ENCODE measurements at regions not wholly inside any gene's neighbourhood (a gene's known extent, or its start where the extent isn't known, plus 50 kb on each side); places are given as distances from the start of the nearest gene placed in this dataset.

DNA sequence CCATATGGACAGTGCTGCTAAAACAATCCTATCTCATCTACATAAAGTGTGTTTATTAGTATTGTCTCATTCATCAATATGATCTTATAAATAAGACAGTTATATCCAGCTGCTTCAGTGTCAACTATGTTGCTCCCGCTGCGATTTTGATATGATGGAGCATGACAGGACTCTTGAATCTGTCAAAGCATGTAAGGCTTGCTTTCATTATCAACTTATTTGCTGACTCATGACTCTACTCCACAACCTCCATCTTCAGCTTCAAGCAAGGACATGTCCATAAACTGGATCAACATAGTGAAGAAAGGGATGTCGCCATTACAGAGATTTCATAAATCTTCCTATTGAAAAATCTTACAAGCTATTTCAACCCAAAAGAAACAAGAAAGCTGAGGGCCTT is 2812.6 kb downstream of the PCDH9 start:
- intact Hi-C loops (cut with DNase I), result no loop called here

DNA sequence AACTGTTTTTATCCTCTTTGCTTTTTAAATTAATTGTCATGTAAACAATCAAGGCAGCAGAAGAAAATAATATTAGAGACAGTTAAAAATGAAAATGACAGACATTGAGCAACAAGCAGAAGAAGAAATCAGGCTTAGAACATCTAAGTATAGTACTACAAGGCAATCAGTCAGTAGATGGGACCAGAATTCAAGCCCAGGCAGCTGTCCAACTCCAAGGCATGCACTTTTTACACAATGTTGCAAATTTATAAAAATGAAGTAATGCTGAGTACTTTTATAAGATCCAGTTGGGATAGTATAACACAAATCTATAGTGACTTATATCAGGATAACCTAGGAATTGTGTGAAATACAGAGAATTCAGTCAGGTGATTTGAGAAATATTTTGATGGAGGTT is 2815.8 kb downstream of the PCDH9 start:
- no peaks in the 10 kb centered on the region for H3K27me3 ChIP-seq
- H3K36me3 ChIP-seq (replicated peaks in 1 of 2; ENCODE audit: insufficient read depth in 1 of 2, low read depth in 2 of 2), result no peaks in the 10 kb centered on the region
- no peak overlapping the region for H3K27ac ChIP-seq
- H3K4me3 ChIP-seq, result no peak overlapping the region
- no peaks in the 10 kb centered on the region for H3K9me3 ChIP-seq
- ATAC-seq (no peak), DNase-seq (no peak)
- TF ChIP-seq POLR2A (IDR thresholded peaks at IDR 0.05), result no peak
- TF ChIP-seq, protein P1, sequence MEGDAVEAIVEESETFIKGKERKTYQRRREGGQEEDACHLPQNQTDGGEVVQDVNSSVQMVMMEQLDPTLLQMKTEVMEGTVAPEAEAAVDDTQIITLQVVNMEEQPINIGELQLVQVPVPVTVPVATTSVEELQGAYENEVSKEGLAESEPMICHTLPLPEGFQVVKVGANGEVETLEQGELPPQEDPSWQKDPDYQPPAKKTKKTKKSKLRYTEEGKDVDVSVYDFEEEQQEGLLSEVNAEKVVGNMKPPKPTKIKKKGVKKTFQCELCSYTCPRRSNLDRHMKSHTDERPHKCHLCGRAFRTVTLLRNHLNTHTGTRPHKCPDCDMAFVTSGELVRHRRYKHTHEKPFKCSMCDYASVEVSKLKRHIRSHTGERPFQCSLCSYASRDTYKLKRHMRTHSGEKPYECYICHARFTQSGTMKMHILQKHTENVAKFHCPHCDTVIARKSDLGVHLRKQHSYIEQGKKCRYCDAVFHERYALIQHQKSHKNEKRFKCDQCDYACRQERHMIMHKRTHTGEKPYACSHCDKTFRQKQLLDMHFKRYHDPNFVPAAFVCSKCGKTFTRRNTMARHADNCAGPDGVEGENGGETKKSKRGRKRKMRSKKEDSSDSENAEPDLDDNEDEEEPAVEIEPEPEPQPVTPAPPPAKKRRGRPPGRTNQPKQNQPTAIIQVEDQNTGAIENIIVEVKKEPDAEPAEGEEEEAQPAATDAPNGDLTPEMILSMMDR (IDR thresholded peaks at IDR 0.05), result no peak
- intact Hi-C loops (cut with DNase I), result no loop called here
- no peaks in the 10 kb centered on the region for H3K4me1 ChIP-seq

More for the DNA sequence above, 2812.6 kb downstream of the PCDH9 start:
- ATAC-seq (no peak), DNase-seq (no peak)
- Histone ChIP-seq H3K4me3 (no peak overlapping the region), H3K36me3 (replicated peaks in 1 of 2; ENCODE audit: insufficient read depth in 1 of 2, low read depth in 2 of 2) (no peaks in the 10 kb centered on the region), H3K9me3 (no peaks in the 10 kb centered on the region), H3K4me1 (no peaks in the 10 kb centered on the region), H3K27ac (no peak overlapping the region), H3K27me3 (no peaks in the 10 kb centered on the region)
- TF ChIP-seq, protein P1 (IDR thresholded peaks at IDR 0.05), result no peak
- no peak for TF ChIP-seq POLR2A (IDR thresholded peaks at IDR 0.05)
- 84 to 93% methylated on average over 3 of the region's 3 CpGs for whole genome bisulfite sequencing, 2 donors

GRCh38 chr13:64413529-64413928 is 2816.6 kb downstream of the PCDH9 start:
- intact Hi-C loops (cut with DNase I), result no loop called here
- no peak for TF ChIP-seq POLR2A (IDR thresholded peaks at IDR 0.05)
- TF ChIP-seq, protein P1 (IDR thresholded peaks at IDR 0.05), result no peak
- Histone ChIP-seq H3K4me3 (no peak overlapping the region), H3K36me3 (replicated peaks in 1 of 2; ENCODE audit: insufficient read depth in 1 of 2, low read depth in 2 of 2) (no peaks in the 10 kb centered on the region), H3K27me3 (no peaks in the 10 kb centered on the region), H3K27ac (no peak overlapping the region), H3K9me3 (no peaks in the 10 kb centered on the region), H3K4me1 (no peaks in the 10 kb centered on the region)
- ATAC-seq, result no peak
- no peak for DNase-seq

DNA sequence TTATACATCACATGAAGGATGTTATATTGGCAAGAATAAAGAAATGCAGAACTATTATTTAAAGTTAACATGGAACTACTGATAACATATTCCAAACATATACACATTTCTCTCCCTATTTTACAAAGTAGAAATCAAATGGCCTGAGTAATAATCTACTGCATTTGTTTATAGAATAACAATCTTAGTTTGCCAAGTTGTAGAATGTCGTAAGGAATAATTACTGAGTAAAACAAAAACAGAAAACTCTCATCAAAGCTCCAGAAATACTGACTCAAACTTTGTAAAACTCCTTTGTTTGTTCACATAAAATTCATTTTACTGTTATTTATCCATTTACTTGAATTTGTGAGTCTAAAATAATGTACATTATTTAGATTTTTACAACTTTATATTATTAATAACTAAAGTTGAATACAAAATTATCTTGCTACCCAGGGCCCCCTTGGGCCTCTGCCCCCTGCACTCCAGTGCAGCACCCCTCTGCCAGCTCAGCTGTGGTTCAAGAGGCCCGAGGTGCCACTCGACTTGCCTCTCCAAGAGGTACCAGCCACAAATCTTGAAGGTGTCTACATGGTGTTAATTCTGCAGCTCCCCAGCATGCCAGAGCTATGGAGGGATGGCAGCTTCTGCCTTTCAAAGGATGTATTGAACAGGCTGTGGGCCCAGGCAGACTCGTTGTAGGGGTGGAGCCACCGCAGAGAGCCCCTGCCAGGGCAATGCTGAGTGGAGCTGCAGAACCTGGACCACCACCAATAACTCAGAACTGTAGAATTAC is 2819.7 kb downstream of the PCDH9 start:
- intact Hi-C loops (cut with DNase I), result no loop called here
- H3K9me3 ChIP-seq, result no peaks in the 10 kb centered on the region
- TF ChIP-seq, protein P1 (IDR thresholded peaks at IDR 0.05), result no peak
- TF ChIP-seq POLR2A (IDR thresholded peaks at IDR 0.05), result no peak
- no peak for ATAC-seq
- no peaks in the 10 kb centered on the region for H3K27me3 ChIP-seq
- no peak overlapping the region for H3K4me3 ChIP-seq
- no peaks in the 10 kb centered on the region for H3K4me1 ChIP-seq
- no peak for DNase-seq
- WGBS, 2 donors, result 69 to 71% methylated on average over 5 of the region's 5 CpGs
- no peaks in the 10 kb centered on the region for H3K36me3 ChIP-seq (replicated peaks in 1 of 2; ENCODE audit: insufficient read depth in 1 of 2, low read depth in 2 of 2)
- no peak overlapping the region for H3K27ac ChIP-seq

- Histone ChIP-seq H3K4me1 (no peaks in the 10 kb centered on the region), H3K36me3 (replicated peaks in 1 of 2; ENCODE audit: insufficient read depth in 1 of 2, low read depth in 2 of 2) (no peaks in the 10 kb centered on the region), H3K27ac (no peak overlapping the region), H3K27me3 (no peaks in the 10 kb centered on the region), H3K9me3 (no peaks in the 10 kb centered on the region), H3K4me3 (no peak overlapping the region)
- WGBS, 2 donors, result 24 to 29% methylated on average over 2 of the region's 2 CpGs
- no peak for DNase-seq
- no peak for ATAC-seq
- intact Hi-C loops (cut with DNase I), result no loop called here
- no peak for TF ChIP-seq POLR2A (IDR thresholded peaks at IDR 0.05)
- TF ChIP-seq, protein P1 (IDR thresholded peaks at IDR 0.05), result no peak
Observed at GRCh38 chr13:64397701-64398100, 2832.4 kb downstream of the PCDH9 start.
